ENCODE measurements at regions not wholly inside any gene's neighbourhood (a gene's known extent, or its start where the extent isn't known, plus 50 kb on each side); places are given as distances from the start of the nearest gene placed in this dataset.

DNA sequence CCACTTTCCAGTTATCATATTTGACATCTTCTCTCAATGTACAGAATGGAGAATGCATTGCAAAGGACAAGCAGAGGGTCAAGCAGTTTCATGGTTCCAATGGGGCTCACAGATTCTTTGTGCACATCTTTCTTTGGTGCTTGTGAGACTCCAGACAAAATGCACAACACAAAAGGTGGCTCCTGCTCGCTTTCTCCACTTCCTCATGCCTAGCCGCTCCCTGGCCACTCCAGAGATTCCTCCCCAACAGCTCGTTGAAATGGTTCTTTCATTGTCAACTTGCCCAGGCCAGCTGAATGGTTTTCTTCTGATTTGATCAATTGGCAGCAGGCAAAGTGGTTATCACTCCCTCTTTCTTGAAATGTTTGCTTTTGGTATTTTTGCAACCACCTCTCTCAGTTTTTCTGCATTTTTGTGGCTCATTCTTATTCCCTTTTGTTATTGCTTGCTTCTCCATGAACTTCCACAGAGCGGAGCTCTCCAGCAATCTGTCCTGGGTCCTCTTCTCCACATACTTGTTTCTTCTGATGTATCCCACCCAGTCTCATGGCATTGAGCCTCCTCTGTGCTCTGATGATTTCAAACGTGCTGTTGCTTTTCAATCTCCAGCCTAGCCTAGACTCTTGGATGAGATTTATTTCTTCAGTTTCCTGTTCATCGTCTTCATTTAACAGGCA, 507.8 kb upstream of the MKI67 start:
- H3F3A ChIP-seq (ENCODE audit: control insufficient read depth, insufficient read depth): no peaks in the 10 kb centered on the region
- TF ChIP-seq CTCF (IDR thresholded peaks at IDR 0.05; ENCODE audit: low read depth, low read length, poor library complexity, severe bottlenecking) (no peak), EZH2phosphoT487 (IDR thresholded peaks at IDR 0.05; ENCODE audit: borderline replicate concordance, low read length) (no peak)

GRCh38 chr10:128642023-128642422, 515.8 kb upstream of the MKI67 start:
- H3K36me3 ChIP-seq (ENCODE audit: control insufficient read depth, low read length): no peaks in the 10 kb centered on the region
- no peak overlapping the region for H3K27ac ChIP-seq (ENCODE audit: low read depth, low read length)
- no peaks in the 10 kb centered on the region for H3K4me1 ChIP-seq (ENCODE audit: control insufficient read depth, low read length)
- H3K79me2 ChIP-seq (ENCODE audit: control insufficient read depth, low read length): no peaks in the 10 kb centered on the region
- no peak for TF ChIP-seq CTCF (IDR thresholded peaks at IDR 0.05; ENCODE audit: low read depth, low read length, poor library complexity, severe bottlenecking)
- TF ChIP-seq EZH2phosphoT487 (IDR thresholded peaks at IDR 0.05; ENCODE audit: borderline replicate concordance, low read length): no peak
- H4K20me1 ChIP-seq (ENCODE audit: control insufficient read depth, insufficient read depth, low read depth, low read length): no peaks in the 10 kb centered on the region
- H3K27me3 ChIP-seq (ENCODE audit: control insufficient read depth, low read length): no peaks in the 10 kb centered on the region
- H3K9me3 ChIP-seq (ENCODE audit: control insufficient read depth, insufficient read depth, low read length): no peaks in the 10 kb centered on the region
- no peak overlapping the region for H3K4me3 ChIP-seq (ENCODE audit: low read length)
- no peaks in the 10 kb centered on the region for H3F3A ChIP-seq (ENCODE audit: control insufficient read depth, insufficient read depth)
- no peaks in the 10 kb centered on the region for H3K9me2 ChIP-seq (replicated peaks; ENCODE audit: control insufficient read depth, low read length)
- H3K4me2 ChIP-seq (ENCODE audit: low read length): no peak overlapping the region

More for the DNA sequence above, 507.8 kb upstream of the MKI67 start:
- H3K4me1 ChIP-seq (ENCODE audit: control insufficient read depth, low read length): no peaks in the 10 kb centered on the region
- H3K4me3 ChIP-seq (ENCODE audit: low read length): no peak overlapping the region
- no peak overlapping the region for H3K27ac ChIP-seq (ENCODE audit: low read depth, low read length)
- no peaks in the 10 kb centered on the region for H3K9me2 ChIP-seq (replicated peaks; ENCODE audit: control insufficient read depth, low read length)
- H4K20me1 ChIP-seq (ENCODE audit: control insufficient read depth, insufficient read depth, low read depth, low read length): no peaks in the 10 kb centered on the region
- no peaks in the 10 kb centered on the region for H3K79me2 ChIP-seq (ENCODE audit: control insufficient read depth, low read length)
- H3K4me2 ChIP-seq (ENCODE audit: low read length): no peak overlapping the region
- no peaks in the 10 kb centered on the region for H3K9me3 ChIP-seq (ENCODE audit: control insufficient read depth, insufficient read depth, low read length)
- no peaks in the 10 kb centered on the region for H3K27me3 ChIP-seq (ENCODE audit: control insufficient read depth, low read length)
- no peaks in the 10 kb centered on the region for H3K36me3 ChIP-seq (ENCODE audit: control insufficient read depth, low read length)

- no peak overlapping the region for H3K27ac ChIP-seq (ENCODE audit: low read depth, low read length)
- no peaks in the 10 kb centered on the region for H3F3A ChIP-seq (ENCODE audit: control insufficient read depth, insufficient read depth)
- H3K4me1 ChIP-seq (ENCODE audit: control insufficient read depth, low read length): no peaks in the 10 kb centered on the region
- TF ChIP-seq CTCF (IDR thresholded peaks at IDR 0.05; ENCODE audit: low read depth, low read length, poor library complexity, severe bottlenecking): no peak
- TF ChIP-seq EZH2phosphoT487 (IDR thresholded peaks at IDR 0.05; ENCODE audit: borderline replicate concordance, low read length): no peak
- no peaks in the 10 kb centered on the region for H3K27me3 ChIP-seq (ENCODE audit: control insufficient read depth, low read length)
- no peaks in the 10 kb centered on the region for H3K9me2 ChIP-seq (replicated peaks; ENCODE audit: control insufficient read depth, low read length)
- H3K4me3 ChIP-seq (ENCODE audit: low read length): no peak overlapping the region
- H3K9me3 ChIP-seq (ENCODE audit: control insufficient read depth, insufficient read depth, low read length): no peaks in the 10 kb centered on the region
- H3K79me2 ChIP-seq (ENCODE audit: control insufficient read depth, low read length): no peaks in the 10 kb centered on the region
- no peaks in the 10 kb centered on the region for H3K36me3 ChIP-seq (ENCODE audit: control insufficient read depth, low read length)
- no peak overlapping the region for H3K4me2 ChIP-seq (ENCODE audit: low read length)
- no peaks in the 10 kb centered on the region for H4K20me1 ChIP-seq (ENCODE audit: control insufficient read depth, insufficient read depth, low read depth, low read length)
Observed at GRCh38 chr10:128642502-128642901, 516.3 kb upstream of the MKI67 start.

Data from DOHH2 (cell line).